Frontal cortex (tissue), 3 donors: ENCODE measurements at regions not wholly inside any gene's neighbourhood (a gene's known extent, or its start where the extent isn't known, plus 50 kb on each side); places are given as distances from the start of the nearest gene placed in this dataset.

Experiments
- DNase-seq, 2 donors: peaks; one replicate each; pipeline ENCODE4 v3.0.0; 2012; ENCODE audit warnings: low spot score in 2 of 2
- FAIRE-seq: peaks from 2 replicates; lab custom pipeline; 2012; peaks lifted over from hg19 to GRCh38; lab: Jason Lieb, UNC
- donor health status: control.
- donor health status: control.
- donor health status: control.

DNA sequence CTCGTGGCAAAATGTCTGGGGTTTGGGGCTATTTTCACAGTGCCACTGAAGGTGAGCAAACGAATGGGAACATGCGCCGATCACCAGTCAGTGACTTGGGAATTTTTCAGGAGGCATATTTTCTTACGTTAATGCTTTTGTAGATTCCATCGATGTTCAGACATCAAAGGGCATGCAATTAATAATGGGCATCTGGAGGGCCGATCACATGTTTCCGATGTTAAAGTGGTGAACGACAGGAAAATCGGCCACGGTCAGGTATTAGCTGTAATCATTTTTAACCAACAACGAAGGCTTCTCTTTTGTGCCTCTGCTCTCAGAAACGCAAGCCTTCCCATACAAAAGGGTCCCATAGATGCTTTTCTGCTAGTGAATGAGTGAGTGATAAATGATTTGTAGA is 155.0 kb upstream of the PITX1 start:
- FAIRE-seq (no peak), DNase-seq (no peak)

DNA sequence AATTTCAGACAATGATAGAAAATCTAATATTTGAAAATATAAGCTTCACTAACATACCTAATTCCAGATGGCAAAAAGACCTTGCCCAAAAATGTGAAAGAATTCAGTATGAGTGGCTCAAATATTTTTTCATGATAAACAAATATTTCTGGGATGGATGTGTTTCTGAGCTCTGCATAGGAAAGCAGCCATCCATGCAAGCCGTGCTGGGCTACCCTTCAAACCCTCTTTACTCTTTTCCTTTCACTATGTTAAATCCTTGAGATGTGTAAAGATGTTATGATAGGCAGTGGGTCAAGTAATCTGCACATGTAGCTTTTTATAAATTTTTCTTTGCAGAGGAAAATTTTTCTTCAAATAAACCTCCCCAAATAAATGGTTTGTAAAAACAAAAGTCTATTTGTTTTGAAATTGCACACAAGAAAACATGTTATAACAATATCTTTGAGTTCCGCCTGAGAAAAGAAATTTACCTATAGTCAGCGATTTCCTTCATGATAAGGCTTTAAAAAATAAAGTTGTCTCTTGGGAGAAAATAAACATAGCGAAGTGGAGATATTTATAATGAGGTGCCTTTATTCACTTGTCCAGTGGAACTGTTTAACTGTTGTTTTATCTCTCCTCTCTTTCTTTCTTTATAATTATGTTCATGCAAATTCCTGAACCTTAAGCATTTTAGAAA is 154.3 kb upstream of the PITX1 start:
- DNase-seq = no peak
- no peak for FAIRE-seq

DNA sequence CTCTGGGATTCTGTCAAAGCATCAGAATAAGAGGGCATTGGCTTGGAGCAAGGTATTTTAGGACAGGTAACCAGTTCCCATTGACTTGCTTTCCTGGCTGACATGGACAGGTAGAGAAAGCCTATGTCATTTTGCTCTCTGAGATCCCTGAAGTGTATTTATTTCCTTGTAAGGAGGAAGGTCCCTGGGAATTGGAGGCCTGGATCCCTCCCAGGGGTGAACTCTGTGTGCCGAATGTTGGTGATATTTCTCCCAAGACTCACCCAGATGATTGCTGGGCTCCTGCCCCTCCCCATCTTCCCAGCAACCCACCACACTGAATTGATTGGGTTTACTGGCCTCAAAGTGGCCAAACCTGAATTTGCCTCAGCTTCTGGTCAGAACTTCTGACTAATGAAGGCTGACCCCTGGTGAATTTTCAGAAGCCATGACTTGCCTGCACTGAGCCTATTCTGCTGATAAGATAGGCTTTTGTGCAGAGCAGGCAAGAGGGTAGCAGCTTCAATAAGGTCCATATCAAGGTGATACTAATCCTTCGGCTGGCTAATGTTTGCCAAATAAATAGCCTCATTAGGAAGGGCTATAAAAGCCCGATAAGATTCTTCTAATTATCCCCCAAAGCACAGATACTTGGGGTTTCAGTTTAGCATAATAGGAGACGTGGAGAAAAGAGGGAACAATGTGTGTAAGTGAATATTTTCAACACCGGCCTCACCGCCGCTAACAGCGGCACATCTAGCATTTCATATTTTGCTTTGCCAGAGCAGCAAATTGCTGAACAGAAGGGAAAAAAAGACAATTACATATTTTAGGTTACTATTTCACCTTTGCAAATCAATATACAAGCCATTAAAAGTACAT is 152.9 kb upstream of the PITX1 start:
- FAIRE-seq (no peak), DNase-seq (no peak)

DNA sequence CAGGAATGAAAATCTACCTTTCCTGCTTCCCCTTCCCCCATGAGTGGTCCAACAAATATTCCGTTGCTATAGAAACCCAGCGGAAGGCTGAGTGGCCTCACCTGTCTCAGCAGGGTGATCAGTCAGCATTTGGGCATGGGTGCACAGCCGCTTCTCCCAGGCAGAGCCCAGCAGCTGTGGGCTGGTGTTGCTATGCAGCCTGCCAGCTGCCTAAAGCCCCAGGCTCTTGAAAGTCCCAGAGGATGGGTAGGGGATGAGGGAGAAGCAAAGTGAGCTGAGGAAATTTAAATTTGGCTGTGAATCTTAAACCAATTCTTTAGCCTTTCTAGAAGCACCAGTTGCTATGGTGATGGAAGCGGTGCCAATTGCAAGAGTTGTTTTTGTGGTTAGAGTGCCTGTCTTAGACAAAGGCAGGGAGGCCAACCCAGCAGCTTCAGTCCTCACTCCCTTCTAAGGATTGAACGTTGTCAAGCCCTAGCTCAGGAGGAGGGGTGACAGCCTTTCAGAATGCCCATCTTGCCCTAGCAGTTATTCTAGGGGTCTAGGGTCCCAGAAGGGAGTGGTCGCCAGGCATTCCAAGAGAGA is 151.5 kb upstream of the PITX1 start:
- DNase-seq = peak in 1 of 2 donors; percentile 43
- FAIRE-seq = no peak

DNA sequence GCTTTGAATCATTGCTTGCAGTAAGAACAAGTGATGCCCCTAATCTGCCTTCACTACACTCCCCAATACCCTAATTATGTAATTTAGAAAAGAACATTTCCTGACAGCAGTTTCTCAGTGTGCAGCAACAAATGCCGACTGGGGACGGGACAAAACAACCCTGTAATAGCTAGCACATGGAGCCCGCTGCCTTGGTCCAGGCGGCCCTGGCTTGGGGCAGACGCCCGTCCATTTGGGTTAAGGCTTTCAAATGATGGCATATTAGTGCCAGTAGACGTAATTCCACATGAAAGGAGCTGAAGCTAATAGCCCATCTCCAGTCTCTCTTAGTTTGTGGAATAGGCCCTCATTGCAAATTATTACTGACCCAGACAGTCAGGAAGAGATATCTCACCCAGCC is 150.6 kb upstream of the PITX1 start:
- FAIRE-seq (no peak), DNase-seq (no peak)

DNA sequence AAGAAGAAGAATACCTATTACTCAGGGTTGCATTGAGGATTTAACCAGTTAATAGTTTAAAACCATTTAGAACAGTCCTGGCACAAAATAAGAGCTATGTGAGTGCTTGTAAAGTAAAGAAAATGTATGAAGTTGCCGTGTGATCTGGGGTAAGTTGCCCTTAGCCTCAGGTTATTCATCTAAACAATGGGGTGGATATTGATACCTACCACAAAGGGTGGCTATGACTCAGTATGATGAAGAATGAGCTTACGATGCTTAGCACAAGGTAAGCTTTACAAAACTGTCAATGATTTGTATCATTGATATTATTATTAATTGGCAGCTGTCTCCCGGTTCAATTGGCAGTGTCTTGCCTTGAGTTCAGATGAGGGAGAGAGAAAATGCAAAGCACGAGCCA is 149.4 kb upstream of the PITX1 start:
- FAIRE-seq = no peak
- no peak for DNase-seq

DNA sequence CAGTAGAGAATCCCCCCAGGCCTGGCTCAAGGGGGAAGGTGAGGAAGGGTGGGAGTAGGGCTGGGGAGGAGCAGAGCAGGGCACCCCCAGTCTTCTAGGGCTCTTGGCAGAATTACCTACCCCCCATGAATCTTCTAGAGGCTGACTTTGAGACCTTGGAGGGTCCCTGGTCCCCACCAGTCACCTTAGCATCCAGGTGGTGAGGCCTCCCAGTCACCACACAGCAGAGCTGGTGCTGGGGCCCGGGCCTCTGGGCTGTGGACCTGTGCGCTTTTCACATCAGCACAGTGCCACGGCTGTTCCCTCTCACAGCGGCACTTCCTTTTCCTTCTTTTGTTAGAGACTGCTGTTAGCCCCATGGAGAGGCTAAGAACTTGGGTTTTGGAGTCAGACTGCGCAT is 148.6 kb upstream of the PITX1 start:
- FAIRE-seq (no peak), DNase-seq (no peak)

DNA sequence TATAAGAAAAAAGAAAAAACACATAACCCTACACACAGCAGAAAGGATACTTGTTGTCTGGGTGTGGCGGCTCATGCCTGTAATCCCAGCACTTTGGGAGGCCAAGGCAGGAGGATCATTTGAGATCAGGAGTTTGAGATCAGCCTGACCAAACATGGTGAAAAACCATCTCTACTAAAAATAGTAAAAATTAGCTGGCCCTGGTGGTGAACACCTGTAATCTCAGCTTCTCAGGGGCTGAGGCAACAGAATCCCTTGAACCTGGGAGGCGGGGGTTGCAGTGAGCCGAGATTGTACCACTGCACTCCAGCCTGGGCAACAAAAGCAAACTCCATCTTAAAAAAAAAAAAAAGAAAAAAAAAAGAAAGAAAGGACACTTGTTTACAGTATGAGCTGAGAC is 147.6 kb upstream of the PITX1 start:
- no peak for DNase-seq
- no peak for FAIRE-seq

DNA sequence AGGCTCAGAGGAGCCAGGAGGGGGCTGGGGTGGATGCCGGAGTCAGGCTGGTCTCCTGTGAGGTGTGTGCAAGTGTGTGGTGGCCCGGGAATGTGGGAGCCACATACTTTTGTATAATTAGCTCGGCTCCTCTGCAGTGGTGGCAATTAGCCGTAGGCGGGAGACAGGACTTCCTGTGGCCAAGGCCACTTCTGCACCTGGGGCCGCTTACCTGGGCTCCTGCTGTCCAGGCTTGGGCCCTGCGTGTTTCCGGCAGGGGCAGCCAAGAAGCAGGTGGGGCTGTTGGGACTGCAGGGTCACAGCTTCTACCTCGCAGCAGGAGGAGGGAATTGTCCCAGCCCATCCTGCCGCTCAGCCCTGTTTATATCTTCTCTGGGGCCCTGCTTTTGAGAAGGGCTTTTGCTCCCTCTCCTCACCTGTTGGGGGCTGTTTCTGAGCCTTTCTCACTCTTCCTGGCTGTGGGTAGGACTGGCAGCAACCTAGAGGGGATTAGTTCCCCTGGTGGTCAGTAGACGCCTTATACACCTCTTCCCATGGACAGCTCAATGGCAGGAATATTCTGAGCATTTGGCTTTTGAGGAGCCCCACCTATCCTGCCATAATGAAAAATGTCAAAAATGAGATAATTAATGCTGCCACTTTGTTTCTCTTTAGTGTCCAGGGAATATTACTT is 145.4 kb upstream of the PITX1 start:
- no peak for DNase-seq
- no peak for FAIRE-seq

DNA sequence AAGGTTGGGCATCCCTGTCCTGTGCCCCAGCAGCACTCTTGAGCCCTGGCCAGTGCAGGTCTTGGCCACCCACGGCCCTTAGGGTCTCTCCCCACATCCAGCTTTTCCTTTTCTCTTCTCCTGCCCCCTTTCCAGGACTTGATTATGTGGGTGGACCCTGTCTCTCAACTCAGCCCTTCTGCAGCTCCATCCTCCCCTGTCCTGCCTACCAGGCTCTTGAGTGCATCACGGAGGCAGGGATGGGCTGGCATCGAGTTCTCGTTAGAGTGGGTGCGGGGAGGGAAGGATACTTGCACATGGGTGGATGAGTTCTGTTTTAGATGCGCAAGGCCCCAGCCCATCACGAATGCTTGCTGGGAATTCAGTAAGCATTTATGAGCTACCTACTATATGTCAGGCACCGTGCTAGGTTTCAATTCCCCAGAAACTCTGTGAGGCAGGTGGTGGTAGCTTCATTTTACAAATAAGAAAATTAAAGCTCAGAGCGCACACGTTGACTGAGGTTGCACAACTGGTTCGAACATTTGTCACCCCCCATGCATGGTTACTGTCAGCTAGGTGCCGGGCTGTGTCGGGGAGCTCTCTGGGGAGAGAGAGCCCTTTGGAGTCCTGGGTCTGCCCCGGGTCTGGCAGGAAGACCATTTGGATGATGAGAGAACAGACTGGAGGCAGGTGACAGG is 144.6 kb upstream of the PITX1 start:
- DNase-seq (no peak), FAIRE-seq (no peak)

DNA sequence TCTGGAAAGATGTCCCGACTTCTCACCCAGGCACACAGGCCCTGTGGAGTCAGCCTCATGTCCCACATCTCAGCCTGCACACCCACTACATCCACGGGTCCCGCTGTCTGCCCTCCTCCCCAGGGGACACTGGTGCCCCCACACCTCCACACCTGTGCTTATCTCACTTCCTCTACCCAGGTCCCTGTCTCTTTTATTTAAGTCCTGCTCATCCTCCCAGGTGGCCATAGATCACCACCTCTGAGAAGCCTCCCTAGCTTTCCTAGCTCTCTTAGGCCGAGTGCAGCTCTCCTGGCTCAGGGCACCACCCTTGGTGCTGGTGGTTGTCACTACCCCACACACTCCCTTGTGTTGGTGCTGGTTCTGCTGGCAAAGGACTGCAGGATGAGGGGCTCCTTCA is 143.6 kb upstream of the PITX1 start:
- DNase-seq (no peak), FAIRE-seq (no peak)

DNA sequence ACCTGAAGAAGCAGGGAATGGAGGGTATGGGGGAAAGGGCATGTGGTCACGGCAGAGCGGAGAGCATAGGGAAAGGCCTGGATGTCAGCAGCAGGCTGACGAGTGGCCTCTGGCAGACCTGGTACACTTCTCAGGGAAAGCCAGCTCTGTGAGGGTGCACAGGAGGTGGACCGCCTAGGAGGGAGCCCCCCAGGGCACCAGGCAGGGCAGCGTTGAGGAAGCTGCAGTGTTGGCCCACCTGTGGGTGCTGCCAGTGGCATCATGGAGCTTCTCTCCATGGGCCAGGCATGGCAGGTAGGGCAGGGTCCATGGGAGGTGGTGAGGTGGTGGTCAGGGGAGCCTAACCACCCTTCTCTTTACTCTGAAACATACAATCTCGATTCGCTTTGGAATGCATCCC is 143.0 kb upstream of the PITX1 start:
- DNase-seq = no peak
- FAIRE-seq = no peak

DNA sequence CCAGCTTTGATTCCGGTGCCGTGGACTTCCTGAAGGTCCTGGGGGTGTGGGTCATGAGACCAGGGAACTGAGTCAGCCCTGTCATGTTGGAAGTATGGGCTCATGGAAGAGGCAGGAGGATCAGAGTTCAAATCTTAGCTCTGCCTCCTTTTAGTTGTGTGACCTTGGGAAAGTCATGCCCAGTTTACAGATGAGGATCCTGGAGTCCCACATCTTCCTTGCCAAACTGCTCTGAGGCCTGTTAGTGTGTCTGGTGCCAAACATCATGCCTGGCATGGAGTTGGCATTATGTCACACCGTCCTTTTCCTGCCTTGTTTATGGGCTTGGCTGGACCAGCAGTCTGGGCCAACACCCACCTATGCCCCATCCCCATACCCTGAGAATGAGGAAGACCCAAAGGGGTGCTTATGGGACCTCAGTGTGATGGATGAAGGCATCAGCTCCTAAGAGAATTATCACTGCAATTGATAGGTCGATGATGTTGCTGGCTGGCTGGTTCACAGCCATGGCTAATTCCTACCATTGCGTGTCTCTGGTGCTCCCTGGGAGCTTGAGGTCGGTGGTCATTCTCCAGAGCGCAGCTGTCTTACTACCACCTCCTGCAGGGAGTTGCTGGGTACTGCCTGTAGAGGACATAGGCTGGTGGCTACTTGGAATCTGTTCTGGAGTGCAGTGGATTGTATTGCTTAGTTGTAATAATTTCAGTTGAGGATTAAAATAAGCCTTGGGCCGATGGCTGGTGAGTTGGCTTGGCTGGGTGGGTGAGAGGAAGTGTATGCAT is 140.5 kb upstream of the PITX1 start:
- FAIRE-seq = no peak
- no peak for DNase-seq

DNA sequence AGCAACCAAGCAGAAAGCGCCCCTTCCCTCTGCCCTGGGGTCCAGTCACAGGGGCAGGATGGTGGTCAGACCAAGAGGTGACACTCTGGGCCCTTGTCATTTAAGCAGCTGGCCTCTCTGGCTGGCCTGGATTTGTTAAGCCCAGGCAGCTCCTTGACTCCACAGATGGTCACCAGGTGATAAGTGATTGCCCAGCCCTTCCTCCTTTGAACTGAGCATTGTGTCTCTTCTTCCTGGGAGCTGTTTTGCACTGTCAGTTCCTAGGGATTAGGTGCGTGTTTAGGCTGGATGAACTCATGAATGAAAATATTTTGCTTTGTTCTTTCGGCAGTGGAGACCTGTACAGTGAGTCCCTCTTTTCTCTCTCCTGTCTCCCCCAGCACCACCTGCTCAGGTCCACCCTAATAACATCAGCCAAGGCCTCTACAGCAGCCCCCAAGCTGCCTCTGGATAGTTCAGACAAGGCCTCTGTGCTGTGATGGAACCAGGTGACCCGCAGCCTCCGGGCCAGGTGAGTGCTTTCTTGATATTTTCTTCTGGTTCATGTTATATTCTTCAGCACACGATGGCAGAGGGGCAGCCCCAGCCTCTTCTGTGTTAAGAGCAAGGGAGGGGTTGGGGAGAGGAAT is 139.7 kb upstream of the PITX1 start:
- DNase-seq (no peak), FAIRE-seq (no peak)

DNA sequence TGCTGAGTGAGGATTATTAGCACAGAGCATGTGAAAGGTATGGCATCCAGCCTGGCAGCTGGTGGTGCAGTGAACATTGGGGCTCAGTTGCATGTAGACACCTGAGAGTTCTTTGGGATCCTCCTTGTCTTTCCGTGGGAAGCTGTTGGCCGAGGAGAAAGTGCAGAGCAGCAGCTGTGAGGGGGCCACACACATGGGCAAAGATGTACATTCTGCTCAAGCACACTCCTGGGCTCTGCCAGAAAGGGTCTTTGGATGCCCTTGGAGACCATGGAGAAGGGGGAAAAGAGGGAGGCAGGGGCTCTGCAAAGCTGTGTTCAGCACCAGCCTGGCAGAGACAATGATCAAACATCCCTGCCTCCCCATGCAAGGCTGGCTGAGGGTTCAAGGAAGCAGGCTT is 138.7 kb upstream of the PITX1 start:
- FAIRE-seq (no peak), DNase-seq (no peak)

DNA sequence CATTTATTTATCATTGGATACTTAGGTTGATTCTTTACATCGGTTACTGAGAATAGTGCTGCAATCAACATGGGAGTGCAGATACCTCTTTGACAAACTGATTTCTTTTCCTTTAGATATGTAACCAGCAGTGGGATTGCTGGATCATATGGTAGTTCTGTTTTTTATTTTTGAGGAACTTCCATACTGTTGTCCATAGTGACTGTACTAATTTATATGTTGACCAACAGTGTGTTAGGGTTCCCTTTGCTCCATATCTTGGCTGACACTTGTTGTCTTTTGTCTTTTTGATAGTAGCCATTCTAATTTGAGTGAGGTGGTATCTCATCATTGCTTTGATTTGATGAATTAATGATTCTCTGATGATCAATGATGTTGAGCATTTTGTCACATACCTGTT is 137.3 kb upstream of the PITX1 start:
- FAIRE-seq (no peak), DNase-seq (no peak)

DNA sequence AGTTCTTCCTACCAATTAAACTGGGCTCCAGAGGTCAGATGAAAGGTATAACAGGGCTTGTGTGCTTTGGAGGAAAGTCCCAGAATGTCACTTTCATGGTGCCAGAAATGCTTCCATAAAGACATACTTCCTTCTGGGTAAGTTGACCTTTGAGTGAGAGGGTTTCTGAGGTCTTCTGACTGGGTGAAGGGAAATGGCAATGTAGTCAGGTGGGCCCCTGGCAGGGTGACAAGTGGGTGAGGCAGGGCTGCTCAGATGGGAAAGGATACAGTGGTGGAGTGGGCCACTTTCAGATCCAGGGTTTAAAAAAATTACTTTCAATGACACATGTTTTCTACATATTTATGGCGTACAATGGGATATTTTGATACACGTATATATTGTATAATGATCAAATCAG is 136.5 kb upstream of the PITX1 start:
- DNase-seq (no peak), FAIRE-seq (no peak)

DNA sequence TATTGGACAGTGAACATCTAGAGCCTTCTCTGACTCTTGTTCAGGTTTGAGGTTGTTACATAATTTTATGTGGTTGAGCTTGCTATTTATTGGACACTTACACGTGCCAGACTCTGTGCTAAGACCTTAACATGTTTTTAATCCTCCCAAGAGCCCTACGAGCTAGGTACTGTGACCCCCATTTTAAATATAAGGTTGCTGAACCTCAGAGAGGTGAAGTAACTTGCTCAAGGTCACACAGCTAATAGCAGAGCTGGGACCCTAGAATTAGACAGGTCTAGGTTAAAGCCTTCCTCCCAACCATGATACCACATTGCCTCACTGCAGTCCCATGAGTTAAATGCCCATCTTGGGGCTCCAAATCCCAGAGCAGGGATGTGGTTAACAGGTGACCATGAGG is 135.7 kb upstream of the PITX1 start:
- no peak for FAIRE-seq
- no peak for DNase-seq

DNA sequence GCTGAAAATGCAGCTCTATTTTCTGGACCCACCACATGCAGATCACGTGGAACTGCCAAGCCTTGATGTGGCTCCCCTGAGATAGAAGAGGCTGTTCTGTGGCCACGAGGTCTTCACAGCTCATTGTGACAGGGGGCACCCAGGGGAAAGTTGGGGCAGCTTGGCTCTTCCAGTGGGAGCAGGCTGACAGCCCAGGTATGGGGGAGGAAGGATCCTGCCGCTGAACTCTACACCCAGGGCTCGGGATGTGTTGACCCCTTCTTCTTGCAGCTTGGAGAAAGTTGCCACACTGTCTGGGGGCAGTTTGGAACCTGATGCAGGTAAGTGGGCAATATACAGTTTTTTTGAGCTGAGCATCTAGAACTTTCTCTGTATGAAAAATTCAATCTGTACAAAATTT is 133.6 kb upstream of the PITX1 start:
- no peak for FAIRE-seq
- no peak for DNase-seq
